ENCODE measurements at regions not wholly inside any gene's neighbourhood (a gene's known extent, or its start where the extent isn't known, plus 50 kb on each side); places are given as distances from the start of the nearest gene placed in this dataset.
"Not testable (repeated sequence)": the region's sequence is repeated elsewhere in the genome, so short reads cannot be mapped to it uniquely, and the experiment has no call there.

- DNase-seq, result no peak
These were observed 258.4 kb upstream of the CACNA2D1 start for GRCh38 chr7:82701949-82702348.

- no peak for DNase-seq
These were observed 257.2 kb upstream of the CACNA2D1 start for GRCh38 chr7:82700741-82701140.

- DNase-seq, result no peak
These were observed 256.2 kb upstream of the CACNA2D1 start for GRCh38 chr7:82699773-82700186.

- DNase-seq, result no peak
These were observed 254.3 kb upstream of the CACNA2D1 start for GRCh38 chr7:82697897-82698296.

- DNase-seq, result no peak
These were observed 253.1 kb upstream of the CACNA2D1 start for GRCh38 chr7:82696631-82697030.

- DNase-seq, result no peak
These were observed 250.4 kb upstream of the CACNA2D1 start for GRCh38 chr7:82694022-82694421.

- DNase-seq, result no peak
These were observed 247.4 kb upstream of the CACNA2D1 start for GRCh38 chr7:82690929-82691328.

GRCh38 chr7:82685214-82685613 is 241.6 kb upstream of the CACNA2D1 start:
- DNase-seq, result no peak

GRCh38 chr7:82678716-82679115 is 235.1 kb upstream of the CACNA2D1 start:
- peak; percentile 18 for DNase-seq

GRCh38 chr7:82678259-82678658 is 234.7 kb upstream of the CACNA2D1 start:
- DNase-seq, result no peak

GRCh38 chr7:82677493-82677892 is 233.9 kb upstream of the CACNA2D1 start:
- DNase-seq, result peak; percentile 20

- no peak for DNase-seq
These were observed 233.3 kb upstream of the CACNA2D1 start for GRCh38 chr7:82676777-82677463.

- DNase-seq, result no peak
These were observed 231.8 kb upstream of the CACNA2D1 start for GRCh38 chr7:82675396-82675795.

- DNase-seq, result no peak
These were observed 230.7 kb upstream of the CACNA2D1 start for GRCh38 chr7:82674268-82674667.

- DNase-seq, result no peak
These were observed 228.5 kb upstream of the CACNA2D1 start for GRCh38 chr7:82672078-82672477.

- no peak for DNase-seq
These were observed 225.6 kb upstream of the CACNA2D1 start for GRCh38 chr7:82669141-82669540.

GRCh38 chr7:82668676-82669075 is 225.1 kb upstream of the CACNA2D1 start:
- DNase-seq, result no peak

GRCh38 chr7:82665966-82666507 is 222.5 kb upstream of the CACNA2D1 start:
- DNase-seq, result no peak

GRCh38 chr7:82655965-82656364 is 212.4 kb upstream of the CACNA2D1 start:
- no peak for DNase-seq

GRCh38 chr7:82650095-82650494 is 206.5 kb upstream of the CACNA2D1 start:
- not testable (repeated sequence) for DNase-seq

- DNase-seq, result no peak
These were observed 190.0 kb upstream of the CACNA2D1 start for GRCh38 chr7:82633592-82633991.

- no peak for DNase-seq
These were observed 188.4 kb upstream of the CACNA2D1 start for GRCh38 chr7:82631998-82632397.

GRCh38 chr7:82629583-82629982 is 186.0 kb upstream of the CACNA2D1 start:
- no peak for DNase-seq

- no peak for DNase-seq
These were observed 181.8 kb upstream of the CACNA2D1 start for GRCh38 chr7:82625377-82625776.

- DNase-seq, result no peak
These were observed 181.4 kb upstream of the CACNA2D1 start for GRCh38 chr7:82624965-82625364.
